ENCODE measurements at regions not wholly inside any gene's neighbourhood (a gene's known extent, or its start where the extent isn't known, plus 50 kb on each side); places are given as distances from the start of the nearest gene placed in this dataset.
"Not testable (repeated sequence)": the region's sequence is repeated elsewhere in the genome, so short reads cannot be mapped to it uniquely, and the experiment has no call there.

GRCh38 chr6:140002396-140003022 is 628.1 kb upstream of the CITED2 start:
- Histone ChIP-seq H3K4me3 (ENCODE audit: low read depth, low read length) (no peak overlapping the region), H3K27me3 (replicated peaks; ENCODE audit: control insufficient read depth, insufficient read depth, low read length) (no peaks in the 10 kb centered on the region), H3K9me3 (no peaks in the 10 kb centered on the region), H3K36me3 (ENCODE audit: control insufficient read depth, insufficient read depth, low read length) (no peaks in the 10 kb centered on the region), H3K4me1 (no peaks in the 10 kb centered on the region)
- no TSS peak for BruUV-seq (replicated peaks)
- H3K27ac Mint-ChIP-seq (ENCODE audit: unreplicated experiment), result no peak overlapping the region
- no peaks in the 10 kb centered on the region for H3K36me3 Mint-ChIP-seq (ENCODE audit: insufficient read depth, unreplicated experiment)
- ChIA-PET POLR2A (no interaction called here), CTCF (no interaction called here)
- DNase-seq, result no peak
- H3K27me3 Mint-ChIP-seq (ENCODE audit: insufficient read depth, unreplicated experiment), result no peaks in the 10 kb centered on the region
- intact Hi-C loops (cut with micrococcal nuclease; ENCODE audit: unreplicated experiment), result no loop called here
- no peaks in the 10 kb centered on the region for H3K9me3 Mint-ChIP-seq (ENCODE audit: unreplicated experiment)
- TF ChIP-seq CTCF (IDR thresholded peaks at IDR 0.05; ENCODE audit: insufficient read depth in 1 of 2, low read depth in 1 of 2, low read length in 1 of 2, severe bottlenecking in 1 of 2, unreplicated experiment in 1 of 2), result no peak
- H3K4me3 Mint-ChIP-seq (ENCODE audit: unreplicated experiment), result no peak overlapping the region
- no peaks in the 10 kb centered on the region for H3K4me1 Mint-ChIP-seq (ENCODE audit: low read depth, unreplicated experiment)

GRCh38 chr6:140001821-140002341 is 627.4 kb upstream of the CITED2 start:
- Mint-ChIP-seq H3K4me3 (ENCODE audit: unreplicated experiment) (no peak overlapping the region), H3K27ac (ENCODE audit: unreplicated experiment) (no peak overlapping the region), H3K9me3 (ENCODE audit: unreplicated experiment) (no peaks in the 10 kb centered on the region), H3K27me3 (ENCODE audit: insufficient read depth, unreplicated experiment) (no peaks in the 10 kb centered on the region), H3K4me1 (ENCODE audit: low read depth, unreplicated experiment) (no peaks in the 10 kb centered on the region), H3K36me3 (ENCODE audit: insufficient read depth, unreplicated experiment) (no peaks in the 10 kb centered on the region)
- TF ChIP-seq CTCF (IDR thresholded peaks at IDR 0.05; ENCODE audit: insufficient read depth in 1 of 2, low read depth in 1 of 2, low read length in 1 of 2, severe bottlenecking in 1 of 2, unreplicated experiment in 1 of 2), result no peak
- Histone ChIP-seq H3K9me3 (no peaks in the 10 kb centered on the region), H3K4me1 (no peaks in the 10 kb centered on the region), H3K36me3 (ENCODE audit: control insufficient read depth, insufficient read depth, low read length) (no peaks in the 10 kb centered on the region), H3K27me3 (replicated peaks; ENCODE audit: control insufficient read depth, insufficient read depth, low read length) (no peaks in the 10 kb centered on the region), H3K4me3 (ENCODE audit: low read depth, low read length) (no peak overlapping the region)
- intact Hi-C loops (cut with micrococcal nuclease; ENCODE audit: unreplicated experiment), result no loop called here
- BruUV-seq (replicated peaks), result no TSS peak
- CTCF ChIA-PET, result no interaction called here
- POLR2A ChIA-PET, result no interaction called here
- DNase-seq, result no peak

GRCh38 chr6:140001005-140001404 is 626.6 kb upstream of the CITED2 start:
- Mint-ChIP-seq H3K4me1 (ENCODE audit: low read depth, unreplicated experiment) (peaks cover 6% of the 10 kb centered on the region), H3K9me3 (ENCODE audit: unreplicated experiment) (no peaks in the 10 kb centered on the region), H3K4me3 (ENCODE audit: unreplicated experiment) (no peak overlapping the region), H3K27me3 (ENCODE audit: insufficient read depth, unreplicated experiment) (no peaks in the 10 kb centered on the region), H3K27ac (ENCODE audit: unreplicated experiment) (no peak overlapping the region), H3K36me3 (ENCODE audit: insufficient read depth, unreplicated experiment) (no peaks in the 10 kb centered on the region)
- H3K27me3 ChIP-seq (replicated peaks; ENCODE audit: control insufficient read depth, insufficient read depth, low read length), result no peaks in the 10 kb centered on the region
- H3K4me1 ChIP-seq, result no peaks in the 10 kb centered on the region
- no peaks in the 10 kb centered on the region for H3K9me3 ChIP-seq
- DNase-seq, result no peak
- no peaks in the 10 kb centered on the region for H3K36me3 ChIP-seq (ENCODE audit: control insufficient read depth, insufficient read depth, low read length)
- POLR2A ChIA-PET, result no interaction called here
- no peak overlapping the region for H3K4me3 ChIP-seq (ENCODE audit: low read depth, low read length)
- no peak for TF ChIP-seq CTCF (IDR thresholded peaks at IDR 0.05; ENCODE audit: insufficient read depth in 1 of 2, low read depth in 1 of 2, low read length in 1 of 2, severe bottlenecking in 1 of 2, unreplicated experiment in 1 of 2)
- CTCF ChIA-PET, result no interaction called here
- no TSS peak for BruUV-seq (replicated peaks)
- intact Hi-C loops (cut with micrococcal nuclease; ENCODE audit: unreplicated experiment), result no loop called here

- H3K27me3 Mint-ChIP-seq (ENCODE audit: insufficient read depth, unreplicated experiment); H3K4me1 Mint-ChIP-seq (ENCODE audit: low read depth, unreplicated experiment); H3K9me3 ChIP-seq; H3K4me3 ChIP-seq (ENCODE audit: low read depth, low read length); H3K27me3 ChIP-seq (replicated peaks; ENCODE audit: control insufficient read depth, insufficient read depth, low read length); H3K36me3 ChIP-seq (ENCODE audit: control insufficient read depth, insufficient read depth, low read length); DNase-seq; H3K4me1 ChIP-seq; H3K27ac Mint-ChIP-seq (ENCODE audit: unreplicated experiment); BruUV-seq (replicated peaks); H3K4me3 Mint-ChIP-seq (ENCODE audit: unreplicated experiment); H3K9me3 Mint-ChIP-seq (ENCODE audit: unreplicated experiment); POLR2A ChIA-PET; H3K36me3 Mint-ChIP-seq (ENCODE audit: insufficient read depth, unreplicated experiment): not testable (repeated sequence)
- intact Hi-C loops (cut with micrococcal nuclease; ENCODE audit: unreplicated experiment), result loop anchor here (5.0 kb wide), 3 partner anchors 342 to 782 kb away; no protein-coding TSS in a partner anchor
- CTCF ChIA-PET, result interaction anchor here (0.6 kb wide), 1 partner anchor 276 kb away, joined by 3 read pairs; no protein-coding TSS in a partner anchor
These were observed 625.2 kb upstream of the CITED2 start for GRCh38 chr6:139999661-140000060.

GRCh38 chr6:139998478-139998877 is 624.0 kb upstream of the CITED2 start:
- BruUV-seq (replicated peaks); H3K4me1 Mint-ChIP-seq (ENCODE audit: low read depth, unreplicated experiment); DNase-seq; H3K36me3 Mint-ChIP-seq (ENCODE audit: insufficient read depth, unreplicated experiment); H3K4me3 Mint-ChIP-seq (ENCODE audit: unreplicated experiment); CTCF ChIA-PET; POLR2A ChIA-PET; H3K4me3 ChIP-seq (ENCODE audit: low read depth, low read length); H3K27ac Mint-ChIP-seq (ENCODE audit: unreplicated experiment); H3K27me3 ChIP-seq (replicated peaks; ENCODE audit: control insufficient read depth, insufficient read depth, low read length); H3K9me3 Mint-ChIP-seq (ENCODE audit: unreplicated experiment); H3K9me3 ChIP-seq; H3K27me3 Mint-ChIP-seq (ENCODE audit: insufficient read depth, unreplicated experiment); H3K4me1 ChIP-seq; H3K36me3 ChIP-seq (ENCODE audit: control insufficient read depth, insufficient read depth, low read length): not testable (repeated sequence)
- intact Hi-C loops (cut with micrococcal nuclease; ENCODE audit: unreplicated experiment), result loop anchor here (5.0 kb wide), 3 partner anchors 341 to 781 kb away; no protein-coding TSS in a partner anchor
